ENCODE measurements at regions not wholly inside any gene's neighbourhood (a gene's known extent, or its start where the extent isn't known, plus 50 kb on each side); places are given as distances from the start of the nearest gene placed in this dataset.

GRCh38 chr1:168958562-168959289, 147.8 kb upstream of the ATP1B1 start:
- Mint-ChIP-seq H3K4me3 (no peak overlapping the region), H3K27me3 (peaks cover 7% of the 10 kb centered on the region), H3K36me3 (ENCODE audit: low read depth) (no peaks in the 10 kb centered on the region), H3K27ac (no peak overlapping the region), H3K4me1 (no peaks in the 10 kb centered on the region), H3K9me3 (ENCODE audit: low read depth) (no peaks in the 10 kb centered on the region)
- ATAC-seq (no peak), DNase-seq (no peak)
- CTCF ChIA-PET, result no interaction called here
- intact Hi-C loops (cut with DNase I, micrococcal nuclease), result no loop called here
- POLR2A ChIA-PET, result no interaction called here

GRCh38 chr1:168959382-168959781, 147.1 kb upstream of the ATP1B1 start:
- Mint-ChIP-seq H3K9me3 (ENCODE audit: low read depth) (no peaks in the 10 kb centered on the region), H3K36me3 (ENCODE audit: low read depth) (no peaks in the 10 kb centered on the region), H3K4me3 (no peak overlapping the region), H3K4me1 (no peaks in the 10 kb centered on the region), H3K27me3 (peaks cover 7% of the 10 kb centered on the region), H3K27ac (no peak overlapping the region)
- DNase-seq (no peak), ATAC-seq (no peak)
- ChIA-PET POLR2A (no interaction called here), CTCF (no interaction called here)
- intact Hi-C loops (cut with DNase I, micrococcal nuclease), result no loop called here

- no peaks in the 10 kb centered on the region for H3K36me3 Mint-ChIP-seq (ENCODE audit: low read depth)
- ChIA-PET POLR2A (no interaction called here), CTCF (no interaction called here)
- H3K4me3 Mint-ChIP-seq, result no peak overlapping the region
- H3K9me3 Mint-ChIP-seq (ENCODE audit: low read depth), result no peaks in the 10 kb centered on the region
- no peak overlapping the region for H3K27ac Mint-ChIP-seq
- intact Hi-C loops (cut with DNase I, micrococcal nuclease), result no loop called here
- peaks cover 7% of the 10 kb centered on the region for H3K27me3 Mint-ChIP-seq
- no peak for DNase-seq
- no peaks in the 10 kb centered on the region for H3K4me1 Mint-ChIP-seq
- no peak for ATAC-seq
Measured at GRCh38 chr1:168960114-168960513, 146.4 kb upstream of the ATP1B1 start.

GRCh38 chr1:168960595-168960994, 145.9 kb upstream of the ATP1B1 start:
- no peaks in the 10 kb centered on the region for H3K36me3 Mint-ChIP-seq (ENCODE audit: low read depth)

GRCh38 chr1:168963601-168964000, 142.9 kb upstream of the ATP1B1 start:
- no peak for ATAC-seq
- H3K27me3 Mint-ChIP-seq, result peaks cover 7% of the 10 kb centered on the region
- no peaks in the 10 kb centered on the region for H3K36me3 Mint-ChIP-seq (ENCODE audit: low read depth)
- no peak overlapping the region for H3K27ac Mint-ChIP-seq
- ChIA-PET CTCF (no interaction called here), POLR2A (no interaction called here)
- DNase-seq, result no peak
- intact Hi-C loops (cut with DNase I, micrococcal nuclease), result no loop called here
- H3K4me1 Mint-ChIP-seq, result no peaks in the 10 kb centered on the region
- H3K9me3 Mint-ChIP-seq (ENCODE audit: low read depth), result no peaks in the 10 kb centered on the region
- H3K4me3 Mint-ChIP-seq, result no peak overlapping the region

More at GRCh38 chr1:168960595-168960994, 145.9 kb upstream of the ATP1B1 start:
- CTCF ChIA-PET, result no interaction called here
- POLR2A ChIA-PET, result interaction anchor here (0.6 kb wide), 1 partner anchor 574 kb away, joined by 3 read pairs; no protein-coding TSS in a partner anchor
- Mint-ChIP-seq H3K27me3 (peaks cover 7% of the 10 kb centered on the region), H3K9me3 (ENCODE audit: low read depth) (no peaks in the 10 kb centered on the region), H3K4me3 (no peak overlapping the region), H3K4me1 (no peaks in the 10 kb centered on the region), H3K27ac (no peak overlapping the region)
- intact Hi-C loops (cut with DNase I, micrococcal nuclease), result no loop called here
- ATAC-seq, result no peak
- DNase-seq, result no peak

GRCh38 chr1:168964478-168964877, 142.0 kb upstream of the ATP1B1 start:
- intact Hi-C loops (cut with DNase I, micrococcal nuclease), result no loop called here
- ATAC-seq, result no peak
- no peaks in the 10 kb centered on the region for H3K9me3 Mint-ChIP-seq (ENCODE audit: low read depth)
- no peaks in the 10 kb centered on the region for H3K4me1 Mint-ChIP-seq
- H3K4me3 Mint-ChIP-seq, result no peak overlapping the region
- H3K36me3 Mint-ChIP-seq (ENCODE audit: low read depth), result no peaks in the 10 kb centered on the region
- H3K27me3 Mint-ChIP-seq, result peaks cover 7% of the 10 kb centered on the region
- no peak overlapping the region for H3K27ac Mint-ChIP-seq
- CTCF ChIA-PET, result no interaction called here
- DNase-seq, result no peak
- POLR2A ChIA-PET, result no interaction called here

- DNase-seq (no peak), ATAC-seq (no peak)
- Mint-ChIP-seq H3K27me3 (peaks cover 2% of the 10 kb centered on the region), H3K4me3 (no peak overlapping the region), H3K27ac (no peak overlapping the region), H3K9me3 (ENCODE audit: low read depth) (no peaks in the 10 kb centered on the region), H3K36me3 (ENCODE audit: low read depth) (no peaks in the 10 kb centered on the region), H3K4me1 (no peaks in the 10 kb centered on the region)
- ChIA-PET POLR2A (no interaction called here), CTCF (no interaction called here)
- intact Hi-C loops (cut with DNase I, micrococcal nuclease), result no loop called here
Measured at GRCh38 chr1:168966217-168966616, 140.3 kb upstream of the ATP1B1 start.

GRCh38 chr1:168966636-168967035, 139.9 kb upstream of the ATP1B1 start:
- POLR2A ChIA-PET, result no interaction called here
- no peaks in the 10 kb centered on the region for H3K9me3 Mint-ChIP-seq (ENCODE audit: low read depth)

GRCh38 chr1:168970926-168971659, 135.4 kb upstream of the ATP1B1 start:
- POLR2A ChIA-PET, result interaction anchor here (0.6 kb wide), 1 partner anchor 1185 kb away, joined by 3 read pairs; no protein-coding TSS in a partner anchor

More at GRCh38 chr1:168966636-168967035, 139.9 kb upstream of the ATP1B1 start:
- intact Hi-C loops (cut with DNase I, micrococcal nuclease), result no loop called here
- no peak for ATAC-seq
- CTCF ChIA-PET, result no interaction called here
- H3K27ac Mint-ChIP-seq, result no peak overlapping the region
- H3K4me1 Mint-ChIP-seq, result no peaks in the 10 kb centered on the region
- no peak overlapping the region for H3K4me3 Mint-ChIP-seq
- no peak for DNase-seq
- no peaks in the 10 kb centered on the region for H3K27me3 Mint-ChIP-seq
- no peaks in the 10 kb centered on the region for H3K36me3 Mint-ChIP-seq (ENCODE audit: low read depth)

GRCh38 chr1:168972225-168972624, 134.3 kb upstream of the ATP1B1 start:
- ChIA-PET POLR2A (no interaction called here), CTCF (no interaction called here)
- intact Hi-C loops (cut with DNase I, micrococcal nuclease), result no loop called here
- Mint-ChIP-seq H3K4me1 (no peaks in the 10 kb centered on the region), H3K36me3 (ENCODE audit: low read depth) (no peaks in the 10 kb centered on the region), H3K9me3 (ENCODE audit: low read depth) (no peaks in the 10 kb centered on the region), H3K27me3 (no peaks in the 10 kb centered on the region), H3K4me3 (no peak overlapping the region), H3K27ac (no peak overlapping the region)
- DNase-seq, result no peak
- ATAC-seq, result no peak

More at GRCh38 chr1:168970926-168971659, 135.4 kb upstream of the ATP1B1 start:
- Mint-ChIP-seq H3K27ac (no peak overlapping the region), H3K4me3 (no peak overlapping the region), H3K36me3 (ENCODE audit: low read depth) (no peaks in the 10 kb centered on the region), H3K27me3 (no peaks in the 10 kb centered on the region), H3K9me3 (ENCODE audit: low read depth) (no peaks in the 10 kb centered on the region), H3K4me1 (no peaks in the 10 kb centered on the region)
- ATAC-seq (no peak), DNase-seq (no peak)
- CTCF ChIA-PET, result no interaction called here
- intact Hi-C loops (cut with DNase I, micrococcal nuclease), result no loop called here

GRCh38 chr1:168972887-168973286, 133.6 kb upstream of the ATP1B1 start:
- H3K27me3 Mint-ChIP-seq, result no peaks in the 10 kb centered on the region
- H3K4me1 Mint-ChIP-seq, result no peaks in the 10 kb centered on the region
- CTCF ChIA-PET, result no interaction called here
- intact Hi-C loops (cut with DNase I, micrococcal nuclease), result no loop called here
- H3K9me3 Mint-ChIP-seq (ENCODE audit: low read depth), result no peaks in the 10 kb centered on the region
- ATAC-seq (no peak), DNase-seq (no peak)
- POLR2A ChIA-PET, result no interaction called here
- no peaks in the 10 kb centered on the region for H3K36me3 Mint-ChIP-seq (ENCODE audit: low read depth)
- no peak overlapping the region for H3K27ac Mint-ChIP-seq
- no peak overlapping the region for H3K4me3 Mint-ChIP-seq

- intact Hi-C loops (cut with DNase I, micrococcal nuclease), result no loop called here
- Mint-ChIP-seq H3K9me3 (ENCODE audit: low read depth) (no peaks in the 10 kb centered on the region), H3K4me1 (no peaks in the 10 kb centered on the region), H3K27me3 (no peaks in the 10 kb centered on the region), H3K27ac (no peak overlapping the region), H3K36me3 (ENCODE audit: low read depth) (no peaks in the 10 kb centered on the region), H3K4me3 (no peak overlapping the region)
- DNase-seq (no peak), ATAC-seq (no peak)
- ChIA-PET CTCF (interaction anchor here (0.6 kb wide), 1 partner anchor 51 kb away, joined by 3 read pairs; no protein-coding TSS in a partner anchor), POLR2A (no interaction called here)
Measured at GRCh38 chr1:168974117-168974516, 132.4 kb upstream of the ATP1B1 start.
